Body of pancreas (tissue), 4 donors: ENCODE measurements at regions not wholly inside any gene's neighbourhood (a gene's known extent, or its start where the extent isn't known, plus 50 kb on each side); places are given as distances from the start of the nearest gene placed in this dataset.

Experiments
- CTCF ChIP-seq, 7 experiments: fragments of 450-650 bp in 4 of 7; fragments of 200-600 bp in 3 of 7; sonication (generic) in 3 of 7; IDR thresholded peaks; one replicate each; pipeline ENCODE4 v1.5.1; 2016 to 2019; ENCODE audit warnings: antibody characterized with exemption in 7 of 7
- POLR2A ChIP-seq, 3 donors: fragments of 450-650 bp; IDR thresholded peaks; one replicate each; pipeline ENCODE4 v1.6.1; 2016; ENCODE audit warnings: antibody characterized with exemption in 3 of 3, mild to moderate bottlenecking in 2 of 3

- no peak for TF ChIP-seq CTCF (IDR thresholded peaks at IDR 0.05)
- no peak for TF ChIP-seq POLR2A (IDR thresholded peaks at IDR 0.05)
Observed at GRCh38 chr3:109888026-109888425, 550.7 kb upstream of the DPPA4 start.
